GM23248 (cell line): ENCODE measurements at regions not wholly inside any gene's neighbourhood (a gene's known extent, or its start where the extent isn't known, plus 50 kb on each side); places are given as distances from the start of the nearest gene placed in this dataset.

Experiments
- EZH2 ChIP-seq: fragments of 200-600 bp; sonication (generic); IDR thresholded peaks from 2 replicates; pipeline ENCODE4 v1.6.1; 2018; ENCODE audit warnings: antibody characterized with exemption, mild to moderate bottlenecking; ENCODE audit not compliant: insufficient read depth, poor library complexity, severe bottlenecking
- EZH2phosphoT487 ChIP-seq: fragments of 200-600 bp; sonication (generic); IDR thresholded peaks from 2 replicates; pipeline ENCODE4 v1.6.1; 2018; ENCODE audit warnings: antibody characterized with exemption, moderate library complexity, mild to moderate bottlenecking, low read depth; ENCODE audit not compliant: insufficient read depth

- TF ChIP-seq EZH2 (no peak), EZH2phosphoT487 (no peak)
Observed at GRCh38 chr14:65877624-65878023, 465.1 kb downstream of the FUT8 start.
